ENCODE measurements at regions not wholly inside any gene's neighbourhood (a gene's known extent, or its start where the extent isn't known, plus 50 kb on each side); places are given as distances from the start of the nearest gene placed in this dataset.

DNA sequence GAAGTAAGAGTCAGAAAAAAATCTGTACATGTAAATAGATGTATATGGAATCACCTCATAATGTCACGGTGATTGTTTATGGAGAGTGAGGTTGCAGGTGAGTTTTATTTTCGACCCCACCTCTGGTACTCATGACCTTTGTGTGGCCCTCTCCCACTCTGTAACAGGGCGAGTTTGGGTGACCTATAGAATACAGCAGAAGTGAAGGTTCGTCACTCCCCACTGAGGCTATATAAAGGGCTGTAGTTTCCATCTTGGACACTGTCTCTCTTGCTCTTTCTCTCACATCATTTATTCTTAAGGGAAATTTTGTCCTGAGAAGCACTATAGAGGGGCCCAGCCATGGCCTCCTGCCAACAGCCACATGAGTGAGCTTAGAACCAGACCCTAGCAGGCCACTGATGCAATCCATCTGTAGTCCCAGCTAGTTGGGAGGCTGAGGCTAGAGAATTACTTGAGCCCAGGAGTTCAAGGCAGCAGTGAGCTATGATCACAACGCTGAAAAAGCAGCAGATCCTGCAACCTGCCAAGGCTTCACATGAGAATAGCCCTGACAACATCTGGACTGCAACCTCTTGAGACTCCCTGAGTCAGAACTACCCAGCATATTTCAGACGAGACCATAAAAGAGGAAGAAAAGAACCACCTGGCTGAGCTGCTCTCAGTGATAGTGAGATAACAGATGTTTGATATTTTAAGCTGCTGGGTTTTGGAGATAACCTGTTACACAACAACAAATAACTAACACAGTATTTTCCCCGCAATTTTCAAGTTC lies 74.3 kb upstream of the SLC1A4 start (continued):
- no peak for TF ChIP-seq RNF2 (IDR thresholded peaks at IDR 0.05; ENCODE audit: borderline replicate concordance, low read depth, low read length, missing control alignments, poor library complexity, severe bottlenecking)
- TF ChIP-seq KDM4A (IDR thresholded peaks at IDR 0.05; ENCODE audit: low read depth, low read length, severe bottlenecking), result no peak
- TF ChIP-seq POU5F1 (IDR thresholded peaks at IDR 0.05; ENCODE audit: low read depth, low read length), result no peak
- TF ChIP-seq RXRA (IDR thresholded peaks at IDR 0.05; ENCODE audit: insufficient read depth, low read depth, low read length), result no peak
- TF ChIP-seq NANOG (IDR thresholded peaks at IDR 0.05; ENCODE audit: insufficient read depth, low read depth, low read length, poor library complexity, severe bottlenecking), result no peak
- TF ChIP-seq SP4 (IDR thresholded peaks at IDR 0.05; ENCODE audit: low read length), result no peak

Data from H1 (cell line).